H9 (cell line): ENCODE measurements at regions not wholly inside any gene's neighbourhood (a gene's known extent, or its start where the extent isn't known, plus 50 kb on each side); places are given as distances from the start of the nearest gene placed in this dataset.
A peak's percentile ranks its signal among the peaks of the same experiment; 100 is the strongest.

ENCODE experiments used
- DNase-seq: peaks from one replicate; pipeline ENCODE4 v3.0.0-alpha.2; 2017
- H2AFZ ChIP-seq: one replicate; pipeline ENCODE4 v1.6.1; 2013; ENCODE audit warnings: mild to moderate bottlenecking, low read length, control low read depth, moderate library complexity
- H2AK5ac ChIP-seq: 2 replicates; pipeline ENCODE4 v1.6.1; 2013; ENCODE audit warnings: low read length, control low read depth, mixed read lengths; ENCODE audit not compliant: insufficient read length
- H2BK120ac ChIP-seq: one replicate; pipeline ENCODE4 v1.6.1; 2013; ENCODE audit warnings: low read depth, mild to moderate bottlenecking, low read length, control low read depth, inconsistent platforms; ENCODE audit not compliant: poor library complexity, severe bottlenecking
- H2BK12ac ChIP-seq: 2 replicates; pipeline ENCODE4 v1.6.1; 2013; ENCODE audit warnings: low read length, control low read depth, mixed read lengths, low read depth; ENCODE audit not compliant: insufficient read length
- H2BK15ac ChIP-seq: 2 replicates; pipeline ENCODE4 v1.6.1; 2013; ENCODE audit warnings: low read depth, low read length, control low read depth
- H2BK20ac ChIP-seq: one replicate; pipeline ENCODE4 v1.6.1; 2013; ENCODE audit warnings: low read depth, mild to moderate bottlenecking, low read length, control low read depth, inconsistent platforms; ENCODE audit not compliant: poor library complexity, severe bottlenecking
- H2BK5ac ChIP-seq: 2 replicates; pipeline ENCODE4 v1.6.1; 2013; ENCODE audit warnings: low read length, control low read depth, mixed read lengths; ENCODE audit not compliant: insufficient read length
- H3K14ac ChIP-seq: 2 replicates; pipeline ENCODE4 v1.6.1; 2013; ENCODE audit warnings: low read length, control low read depth; ENCODE audit not compliant: insufficient read depth
- H3K18ac ChIP-seq: 2 replicates; pipeline ENCODE4 v1.6.1; 2013; ENCODE audit warnings: low read depth, mild to moderate bottlenecking, mixed read lengths, low read length, control low read depth; ENCODE audit not compliant: insufficient read length
- H3K23ac ChIP-seq: 2 replicates; pipeline ENCODE4 v1.6.1; 2013; ENCODE audit warnings: low read length, control low read depth, mixed read lengths, low read depth; ENCODE audit not compliant: insufficient read length
- H3K23me2 ChIP-seq: 2 replicates; pipeline ENCODE4 v1.6.1; 2013; ENCODE audit warnings: low read depth, mild to moderate bottlenecking, mixed read lengths, low read length, control low read depth; ENCODE audit not compliant: insufficient read length, poor library complexity, severe bottlenecking
- H3K27ac ChIP-seq: 2 replicates; pipeline ENCODE4 v1.5.1; 2013; ENCODE audit warnings: low read length, control low read depth, mixed read lengths, low read depth; ENCODE audit not compliant: insufficient read length
- H3K27me3 ChIP-seq: 2 replicates; pipeline ENCODE4 v1.6.1; 2013; ENCODE audit warnings: low read length, control low read depth, inconsistent platforms; ENCODE audit not compliant: insufficient read depth
- H3K4ac ChIP-seq: 2 replicates; pipeline ENCODE4 v1.6.1; 2013; ENCODE audit warnings: low read depth, mild to moderate bottlenecking, control low read depth, inconsistent platforms, low read length, moderate library complexity
- H3K4me1 ChIP-seq: 2 replicates; pipeline ENCODE4 v1.6.1; 2013; ENCODE audit warnings: low read length, control low read depth, inconsistent platforms; ENCODE audit not compliant: insufficient read depth
- H3K4me2 ChIP-seq: 2 replicates; pipeline ENCODE4 v1.6.1; 2013; ENCODE audit warnings: low read length, control low read depth, mixed read lengths; ENCODE audit not compliant: insufficient read length, insufficient read depth
- H3K56ac ChIP-seq: 2 replicates; pipeline ENCODE4 v1.6.1; 2013; ENCODE audit warnings: low read depth, mild to moderate bottlenecking, mixed read lengths, low read length, control low read depth; ENCODE audit not compliant: insufficient read length
- H3K79me1 ChIP-seq: 2 replicates; pipeline ENCODE4 v1.6.1; 2013; ENCODE audit warnings: low read depth, mild to moderate bottlenecking, moderate library complexity, low read length, control low read depth, inconsistent platforms; ENCODE audit not compliant: insufficient read depth, poor library complexity, severe bottlenecking
- H3K79me2 ChIP-seq: 2 replicates; pipeline ENCODE4 v1.6.1; 2013; ENCODE audit warnings: low read length, control low read depth, inconsistent platforms; ENCODE audit not compliant: insufficient read depth
- H3K9ac ChIP-seq: 2 replicates; pipeline ENCODE4 v1.6.1; 2013; ENCODE audit warnings: low read length, control low read depth, mixed read lengths; ENCODE audit not compliant: insufficient read length; ENCODE audit errors: extremely low read depth
- H3K9me3 ChIP-seq: one replicate; pipeline ENCODE4 v1.6.1; 2013; ENCODE audit warnings: low read depth, low read length, inconsistent platforms; ENCODE audit not compliant: control insufficient read depth
- H3T11ph ChIP-seq: one replicate; pipeline ENCODE4 v1.6.1; 2013; ENCODE audit warnings: mild to moderate bottlenecking, low read length, control low read depth, inconsistent platforms
- H4K20me1 ChIP-seq: one replicate; pipeline ENCODE4 v1.6.1; 2013; ENCODE audit not compliant: control insufficient read depth, insufficient read length, insufficient read depth
- H4K5ac ChIP-seq: 2 replicates; pipeline ENCODE4 v1.6.1; 2013; ENCODE audit warnings: low read depth, mild to moderate bottlenecking, mixed read lengths, low read length, control low read depth; ENCODE audit not compliant: insufficient read length
- H4K8ac ChIP-seq: replicated peaks from 2 replicates; pipeline ENCODE4 v1.6.1; 2013; ENCODE audit warnings: low read length, control low read depth, mixed read lengths, low read depth; ENCODE audit not compliant: insufficient read length
- H4K91ac ChIP-seq: 2 replicates; pipeline ENCODE4 v1.6.1; 2013; ENCODE audit warnings: low read depth, mild to moderate bottlenecking, moderate library complexity, mixed read lengths, low read length, control low read depth; ENCODE audit not compliant: insufficient read length
- H3K27ac Mint-ChIP-seq, 3 experiments: 2 replicates in 2 of 3; 3 replicates in 1 of 3; pipeline ENCODE4 v1.8.0; 2020 to 2021; ENCODE audit warnings: mixed read lengths in 3 of 3, mild to moderate bottlenecking in 1 of 3, moderate library complexity in 1 of 3
- H3K27me3 Mint-ChIP-seq: 2 replicates; pipeline ENCODE4 v1.8.0; 2021; ENCODE audit warnings: low read depth, mild to moderate bottlenecking, moderate library complexity, mixed read lengths
- H3K36me3 Mint-ChIP-seq, 3 experiments: 2 replicates in 2 of 3; 3 replicates in 1 of 3; pipeline ENCODE4 v1.8.0; 2020 to 2021; ENCODE audit warnings: low read depth in 3 of 3, mixed read lengths in 3 of 3; ENCODE audit not compliant: insufficient read depth in 1 of 3
- H3K4me1 Mint-ChIP-seq, 2 experiments: 2 replicates each; pipeline ENCODE4 v1.8.0; 2020; ENCODE audit warnings: mixed read lengths in 2 of 2
- H3K4me3 Mint-ChIP-seq, 2 experiments: 2 replicates in 1 of 2; 3 replicates in 1 of 2; pipeline ENCODE4 v1.8.0; 2020 to 2021; ENCODE audit warnings: mild to moderate bottlenecking in 2 of 2, mixed read lengths in 2 of 2, moderate library complexity in 1 of 2
- H3K9me3 Mint-ChIP-seq, 2 experiments: 2 replicates in 1 of 2; 3 replicates in 1 of 2; pipeline ENCODE4 v1.8.0; 2020; ENCODE audit warnings: mild to moderate bottlenecking in 2 of 2, mixed read lengths in 2 of 2, moderate library complexity in 1 of 2
- CTCF ChIP-seq: fragments of 200-600 bp; sonication (generic); conservative IDR thresholded peaks from 3 replicates; pipeline ENCODE4 v1.8.0; 2021; ENCODE audit warnings: antibody characterized with exemption, mild to moderate bottlenecking
- WGBS: extraction: QIAGEN DNeasy Blood & Tissue Kit; methylation state at CpG from one replicate; pipeline ENCODE4 v1.1.7; 2013; ENCODE audit warnings: missing lambda C conversion rate, low lambda C conversion rate, mixed read lengths; ENCODE audit not compliant: insufficient read length; ENCODE audit errors: extremely low coverage; 5-methylcytosine and 5-hydroxymethylcytosine counted together

- H3T11ph ChIP-seq, result no peak overlapping the region
- H3K4me1 ChIP-seq, result no peaks in the 10 kb centered on the region
- no peaks in the 10 kb centered on the region for H3K79me2 ChIP-seq
- H2AFZ ChIP-seq, result no peak overlapping the region
- H3K56ac ChIP-seq, result no peak overlapping the region
- H3K4me2 ChIP-seq, result no peak overlapping the region
- Mint-ChIP-seq H3K9me3 (peaks cover 0 to 2% of the 10 kb centered on the region in 2 experiments; a peak in 2 of 5 replicates), H3K4me1 (peaks cover 3 to 5% of the 10 kb centered on the region in 2 experiments; a peak in 1 of 4 replicates), H3K27ac (no peak overlapping the region), H3K4me3 (no peak overlapping the region), H3K36me3 (no peaks in the 10 kb centered on the region), H3K27me3 (no peaks in the 10 kb centered on the region)
- no peak overlapping the region for H2AK5ac ChIP-seq
- no CpG with 5 or more reads among the region's 33 CpGs for WGBS
- no peak overlapping the region for H2BK5ac ChIP-seq
- no peak overlapping the region for H3K4ac ChIP-seq
- H4K20me1 ChIP-seq, result no peaks in the 10 kb centered on the region
- H3K9ac ChIP-seq, result no peak overlapping the region
- H3K27ac ChIP-seq, result no peak overlapping the region
- no peaks in the 10 kb centered on the region for H3K27me3 ChIP-seq
- H2BK120ac ChIP-seq, result no peak overlapping the region
- H3K14ac ChIP-seq, result no peak overlapping the region
- H4K8ac ChIP-seq, result no peak overlapping the region
- no peaks in the 10 kb centered on the region for H3K23me2 ChIP-seq
- DNase-seq, result peak; percentile 29
- H3K23ac ChIP-seq, result no peak overlapping the region
- H3K18ac ChIP-seq, result no peak overlapping the region
- H3K79me1 ChIP-seq, result no peaks in the 10 kb centered on the region
- H4K91ac ChIP-seq, result no peak overlapping the region
- no peaks in the 10 kb centered on the region for H3K9me3 ChIP-seq
- no peak overlapping the region for H2BK20ac ChIP-seq
- H2BK15ac ChIP-seq, result no peak overlapping the region
- no peak overlapping the region for H2BK12ac ChIP-seq
- no peak overlapping the region for H4K5ac ChIP-seq
- TF ChIP-seq CTCF, result no peak
Observed at GRCh38 chr11:104366321-104366734, 202.4 kb upstream of the PDGFD start.
